ENCODE measurements at regions not wholly inside any gene's neighbourhood (a gene's known extent, or its start where the extent isn't known, plus 50 kb on each side); places are given as distances from the start of the nearest gene placed in this dataset.

GRCh38 chr1:57798543-57798942 is 374.7 kb upstream of the DAB1 start:
- no peaks in the 10 kb centered on the region for H3K27me3 ChIP-seq
- DNase-seq, result no peak
- intact Hi-C loops (cut with DNase I), result no loop called here
- no peaks in the 10 kb centered on the region for H3K9me3 ChIP-seq
- H3K27ac ChIP-seq, result no peak overlapping the region
- WGBS, 4 donors, result 45 to 72% (median 60%) methylated on average over 1 of the region's 1 CpG
- H3K4me1 ChIP-seq, result no peaks in the 10 kb centered on the region
- ATAC-seq, result no peak
- no peaks in the 10 kb centered on the region for H3K36me3 ChIP-seq
- H3K4me3 ChIP-seq, result no peak overlapping the region
- TF ChIP-seq CTCF (IDR thresholded peaks at IDR 0.05) (no peak), POLR2A (IDR thresholded peaks at IDR 0.05) (no peak)

GRCh38 chr1:57797084-57797483 is 373.2 kb upstream of the DAB1 start:
- ATAC-seq, result no peak
- H3K9me3 ChIP-seq, result no peaks in the 10 kb centered on the region
- H3K27me3 ChIP-seq, result no peaks in the 10 kb centered on the region
- intact Hi-C loops (cut with DNase I), result no loop called here
- no peaks in the 10 kb centered on the region for H3K4me1 ChIP-seq
- DNase-seq, result no peak
- 39 to 64% (median 46%) methylated on average over 3 of the region's 3 CpGs for WGBS, 4 donors
- H3K36me3 ChIP-seq, result no peaks in the 10 kb centered on the region
- no peak for TF ChIP-seq POLR2A (IDR thresholded peaks at IDR 0.05)
- no peak for TF ChIP-seq CTCF (IDR thresholded peaks at IDR 0.05)
- H3K27ac ChIP-seq, result no peak overlapping the region
- no peak overlapping the region for H3K4me3 ChIP-seq

- TF ChIP-seq POLR2A (IDR thresholded peaks at IDR 0.05), result no peak
- no peak for TF ChIP-seq CTCF (IDR thresholded peaks at IDR 0.05)
- no peak for DNase-seq
- Histone ChIP-seq H3K9me3 (no peaks in the 10 kb centered on the region), H3K4me1 (no peaks in the 10 kb centered on the region), H3K27ac (no peak overlapping the region), H3K27me3 (no peaks in the 10 kb centered on the region), H3K36me3 (no peaks in the 10 kb centered on the region), H3K4me3 (no peak overlapping the region)
- WGBS, 4 donors, result 47 to 69% (median 52%) methylated on average over 2 of the region's 2 CpGs
- intact Hi-C loops (cut with DNase I), result no loop called here
- no peak for ATAC-seq
These were observed 372.8 kb upstream of the DAB1 start for GRCh38 chr1:57796616-57797015.

- intact Hi-C loops (cut with DNase I), result no loop called here
- Histone ChIP-seq H3K27me3 (no peaks in the 10 kb centered on the region), H3K4me3 (no peak overlapping the region), H3K27ac (no peak overlapping the region), H3K9me3 (no peaks in the 10 kb centered on the region), H3K4me1 (no peaks in the 10 kb centered on the region), H3K36me3 (no peaks in the 10 kb centered on the region)
- TF ChIP-seq POLR2A (IDR thresholded peaks at IDR 0.05), result no peak
- TF ChIP-seq CTCF (IDR thresholded peaks at IDR 0.05), result no peak
- WGBS, 4 donors, result 75 to 93% (median 89%) methylated on average over 5 of the region's 5 CpGs
- ATAC-seq, result no peak
- no peak for DNase-seq
These were observed 372.0 kb upstream of the DAB1 start for GRCh38 chr1:57795886-57796285.
